HT-29 (cell line): ENCODE measurements at regions not wholly inside any gene's neighbourhood (a gene's known extent, or its start where the extent isn't known, plus 50 kb on each side); places are given as distances from the start of the nearest gene placed in this dataset.
"Not testable (repeated sequence)": the region's sequence is repeated elsewhere in the genome, so short reads cannot be mapped to it uniquely, and the experiment has no call there.

Experiments used
- DNase-seq: peaks from one replicate; pipeline ENCODE4 v3.0.0-alpha.2; 2015; ENCODE audit warnings: low spot score

- peak; percentile 8 for DNase-seq
These were observed 651.2 kb upstream of the CCNG1 start for GRCh38 chr5:162786234-162786633.

- DNase-seq: no peak
These were observed 640.9 kb upstream of the CCNG1 start for GRCh38 chr5:162796507-162796906.

- no peak for DNase-seq
These were observed 637.1 kb upstream of the CCNG1 start for GRCh38 chr5:162800301-162800700.

- no peak for DNase-seq
These were observed 636.2 kb upstream of the CCNG1 start for GRCh38 chr5:162801235-162801634.

- DNase-seq: no peak
These were observed 631.2 kb upstream of the CCNG1 start for GRCh38 chr5:162806195-162806594.

GRCh38 chr5:162811071-162811470 lies 626.3 kb upstream of the CCNG1 start:
- DNase-seq: no peak

GRCh38 chr5:162816816-162817215 lies 620.6 kb upstream of the CCNG1 start:
- no peak for DNase-seq

- peak; percentile 3 for DNase-seq
These were observed 620.0 kb upstream of the CCNG1 start for GRCh38 chr5:162817364-162817763.

- DNase-seq: not testable (repeated sequence)
These were observed 615.7 kb upstream of the CCNG1 start for GRCh38 chr5:162821664-162822063.

- no peak for DNase-seq
These were observed 613.0 kb upstream of the CCNG1 start for GRCh38 chr5:162824360-162824759.

- DNase-seq: no peak
These were observed 600.2 kb upstream of the CCNG1 start for GRCh38 chr5:162837155-162837554.

- DNase-seq: no peak
These were observed 594.7 kb upstream of the CCNG1 start for GRCh38 chr5:162842727-162843126.

- no peak for DNase-seq
These were observed 585.3 kb upstream of the CCNG1 start for GRCh38 chr5:162852134-162852533.

- no peak for DNase-seq
These were observed 578.6 kb upstream of the CCNG1 start for GRCh38 chr5:162858770-162859169.

GRCh38 chr5:162870966-162871365 lies 566.4 kb upstream of the CCNG1 start:
- no peak for DNase-seq

GRCh38 chr5:162882629-162883028 lies 554.8 kb upstream of the CCNG1 start:
- no peak for DNase-seq

- no peak for DNase-seq
These were observed 550.7 kb upstream of the CCNG1 start for GRCh38 chr5:162886717-162887116.

GRCh38 chr5:162888268-162888667 lies 549.1 kb upstream of the CCNG1 start:
- no peak for DNase-seq

- no peak for DNase-seq
These were observed 525.5 kb upstream of the CCNG1 start for GRCh38 chr5:162911873-162912272.

- no peak for DNase-seq
These were observed 521.0 kb upstream of the CCNG1 start for GRCh38 chr5:162916368-162916767.

- no peak for DNase-seq
These were observed 508.3 kb upstream of the CCNG1 start for GRCh38 chr5:162929104-162929503.

GRCh38 chr5:162931501-162931900 lies 505.9 kb upstream of the CCNG1 start:
- DNase-seq: no peak

- DNase-seq: no peak
These were observed 497.4 kb upstream of the CCNG1 start for GRCh38 chr5:162939991-162940390.

- DNase-seq: no peak
These were observed 488.7 kb upstream of the CCNG1 start for GRCh38 chr5:162948677-162949076.

- peak; percentile 38 for DNase-seq
These were observed 480.8 kb upstream of the CCNG1 start for GRCh38 chr5:162956570-162956969.
